H9 (cell line): ENCODE measurements at regions not wholly inside any gene's neighbourhood (a gene's known extent, or its start where the extent isn't known, plus 50 kb on each side); places are given as distances from the start of the nearest gene placed in this dataset.

Experiments used
- DNase-seq: peaks from one replicate; pipeline ENCODE4 v3.0.0-alpha.2; 2017
- H2AFZ ChIP-seq: one replicate; pipeline ENCODE4 v1.6.1; 2013; ENCODE audit warnings: mild to moderate bottlenecking, low read length, control low read depth, moderate library complexity
- H2AK5ac ChIP-seq: 2 replicates; pipeline ENCODE4 v1.6.1; 2013; ENCODE audit warnings: low read length, control low read depth, mixed read lengths; ENCODE audit not compliant: insufficient read length
- H2BK120ac ChIP-seq: one replicate; pipeline ENCODE4 v1.6.1; 2013; ENCODE audit warnings: low read depth, mild to moderate bottlenecking, low read length, control low read depth, inconsistent platforms; ENCODE audit not compliant: poor library complexity, severe bottlenecking
- H2BK12ac ChIP-seq: 2 replicates; pipeline ENCODE4 v1.6.1; 2013; ENCODE audit warnings: low read length, control low read depth, mixed read lengths, low read depth; ENCODE audit not compliant: insufficient read length
- H2BK15ac ChIP-seq: 2 replicates; pipeline ENCODE4 v1.6.1; 2013; ENCODE audit warnings: low read depth, low read length, control low read depth
- H2BK20ac ChIP-seq: one replicate; pipeline ENCODE4 v1.6.1; 2013; ENCODE audit warnings: low read depth, mild to moderate bottlenecking, low read length, control low read depth, inconsistent platforms; ENCODE audit not compliant: poor library complexity, severe bottlenecking
- H2BK5ac ChIP-seq: 2 replicates; pipeline ENCODE4 v1.6.1; 2013; ENCODE audit warnings: low read length, control low read depth, mixed read lengths; ENCODE audit not compliant: insufficient read length
- H3K14ac ChIP-seq: 2 replicates; pipeline ENCODE4 v1.6.1; 2013; ENCODE audit warnings: low read length, control low read depth; ENCODE audit not compliant: insufficient read depth
- H3K18ac ChIP-seq: 2 replicates; pipeline ENCODE4 v1.6.1; 2013; ENCODE audit warnings: low read depth, mild to moderate bottlenecking, mixed read lengths, low read length, control low read depth; ENCODE audit not compliant: insufficient read length
- H3K23ac ChIP-seq: 2 replicates; pipeline ENCODE4 v1.6.1; 2013; ENCODE audit warnings: low read length, control low read depth, mixed read lengths, low read depth; ENCODE audit not compliant: insufficient read length
- H3K23me2 ChIP-seq: 2 replicates; pipeline ENCODE4 v1.6.1; 2013; ENCODE audit warnings: low read depth, mild to moderate bottlenecking, mixed read lengths, low read length, control low read depth; ENCODE audit not compliant: insufficient read length, poor library complexity, severe bottlenecking
- H3K27ac ChIP-seq: 2 replicates; pipeline ENCODE4 v1.5.1; 2013; ENCODE audit warnings: low read length, control low read depth, mixed read lengths, low read depth; ENCODE audit not compliant: insufficient read length
- H3K27me3 ChIP-seq: 2 replicates; pipeline ENCODE4 v1.6.1; 2013; ENCODE audit warnings: low read length, control low read depth, inconsistent platforms; ENCODE audit not compliant: insufficient read depth
- H3K4ac ChIP-seq: 2 replicates; pipeline ENCODE4 v1.6.1; 2013; ENCODE audit warnings: low read depth, mild to moderate bottlenecking, control low read depth, inconsistent platforms, low read length, moderate library complexity
- H3K4me1 ChIP-seq: 2 replicates; pipeline ENCODE4 v1.6.1; 2013; ENCODE audit warnings: low read length, control low read depth, inconsistent platforms; ENCODE audit not compliant: insufficient read depth
- H3K4me2 ChIP-seq: 2 replicates; pipeline ENCODE4 v1.6.1; 2013; ENCODE audit warnings: low read length, control low read depth, mixed read lengths; ENCODE audit not compliant: insufficient read length, insufficient read depth
- H3K56ac ChIP-seq: 2 replicates; pipeline ENCODE4 v1.6.1; 2013; ENCODE audit warnings: low read depth, mild to moderate bottlenecking, mixed read lengths, low read length, control low read depth; ENCODE audit not compliant: insufficient read length
- H3K79me1 ChIP-seq: 2 replicates; pipeline ENCODE4 v1.6.1; 2013; ENCODE audit warnings: low read depth, mild to moderate bottlenecking, moderate library complexity, low read length, control low read depth, inconsistent platforms; ENCODE audit not compliant: insufficient read depth, poor library complexity, severe bottlenecking
- H3K79me2 ChIP-seq: 2 replicates; pipeline ENCODE4 v1.6.1; 2013; ENCODE audit warnings: low read length, control low read depth, inconsistent platforms; ENCODE audit not compliant: insufficient read depth
- H3K9ac ChIP-seq: 2 replicates; pipeline ENCODE4 v1.6.1; 2013; ENCODE audit warnings: low read length, control low read depth, mixed read lengths; ENCODE audit not compliant: insufficient read length; ENCODE audit errors: extremely low read depth
- H3K9me3 ChIP-seq: one replicate; pipeline ENCODE4 v1.6.1; 2013; ENCODE audit warnings: low read depth, low read length, inconsistent platforms; ENCODE audit not compliant: control insufficient read depth
- H3T11ph ChIP-seq: one replicate; pipeline ENCODE4 v1.6.1; 2013; ENCODE audit warnings: mild to moderate bottlenecking, low read length, control low read depth, inconsistent platforms
- H4K20me1 ChIP-seq: one replicate; pipeline ENCODE4 v1.6.1; 2013; ENCODE audit not compliant: control insufficient read depth, insufficient read length, insufficient read depth
- H4K5ac ChIP-seq: 2 replicates; pipeline ENCODE4 v1.6.1; 2013; ENCODE audit warnings: low read depth, mild to moderate bottlenecking, mixed read lengths, low read length, control low read depth; ENCODE audit not compliant: insufficient read length
- H4K8ac ChIP-seq: replicated peaks from 2 replicates; pipeline ENCODE4 v1.6.1; 2013; ENCODE audit warnings: low read length, control low read depth, mixed read lengths, low read depth; ENCODE audit not compliant: insufficient read length
- H4K91ac ChIP-seq: 2 replicates; pipeline ENCODE4 v1.6.1; 2013; ENCODE audit warnings: low read depth, mild to moderate bottlenecking, moderate library complexity, mixed read lengths, low read length, control low read depth; ENCODE audit not compliant: insufficient read length
- H3K27ac Mint-ChIP-seq, 3 experiments: 2 replicates in 2 of 3; 3 replicates in 1 of 3; pipeline ENCODE4 v1.8.0; 2020 to 2021; ENCODE audit warnings: mixed read lengths in 3 of 3, mild to moderate bottlenecking in 1 of 3, moderate library complexity in 1 of 3
- H3K27me3 Mint-ChIP-seq: 2 replicates; pipeline ENCODE4 v1.8.0; 2021; ENCODE audit warnings: low read depth, mild to moderate bottlenecking, moderate library complexity, mixed read lengths
- H3K36me3 Mint-ChIP-seq, 3 experiments: 2 replicates in 2 of 3; 3 replicates in 1 of 3; pipeline ENCODE4 v1.8.0; 2020 to 2021; ENCODE audit warnings: low read depth in 3 of 3, mixed read lengths in 3 of 3; ENCODE audit not compliant: insufficient read depth in 1 of 3
- H3K4me1 Mint-ChIP-seq, 2 experiments: 2 replicates each; pipeline ENCODE4 v1.8.0; 2020; ENCODE audit warnings: mixed read lengths in 2 of 2
- H3K4me3 Mint-ChIP-seq, 2 experiments: 2 replicates in 1 of 2; 3 replicates in 1 of 2; pipeline ENCODE4 v1.8.0; 2020 to 2021; ENCODE audit warnings: mild to moderate bottlenecking in 2 of 2, mixed read lengths in 2 of 2, moderate library complexity in 1 of 2
- H3K9me3 Mint-ChIP-seq, 2 experiments: 2 replicates in 1 of 2; 3 replicates in 1 of 2; pipeline ENCODE4 v1.8.0; 2020; ENCODE audit warnings: mild to moderate bottlenecking in 2 of 2, mixed read lengths in 2 of 2, moderate library complexity in 1 of 2
- WGBS: extraction: QIAGEN DNeasy Blood & Tissue Kit; methylation state at CpG from one replicate; pipeline ENCODE4 v1.1.7; 2013; ENCODE audit warnings: missing lambda C conversion rate, low lambda C conversion rate, mixed read lengths; ENCODE audit not compliant: insufficient read length; ENCODE audit errors: extremely low coverage; 5-methylcytosine and 5-hydroxymethylcytosine counted together
- TF ChIP-seq, protein P1 (sequence below): fragments of 200-600 bp; sonication (generic); conservative IDR thresholded peaks from 3 replicates; pipeline ENCODE4 v1.8.0; 2021; ENCODE audit warnings: antibody characterized with exemption, mild to moderate bottlenecking

DNA sequence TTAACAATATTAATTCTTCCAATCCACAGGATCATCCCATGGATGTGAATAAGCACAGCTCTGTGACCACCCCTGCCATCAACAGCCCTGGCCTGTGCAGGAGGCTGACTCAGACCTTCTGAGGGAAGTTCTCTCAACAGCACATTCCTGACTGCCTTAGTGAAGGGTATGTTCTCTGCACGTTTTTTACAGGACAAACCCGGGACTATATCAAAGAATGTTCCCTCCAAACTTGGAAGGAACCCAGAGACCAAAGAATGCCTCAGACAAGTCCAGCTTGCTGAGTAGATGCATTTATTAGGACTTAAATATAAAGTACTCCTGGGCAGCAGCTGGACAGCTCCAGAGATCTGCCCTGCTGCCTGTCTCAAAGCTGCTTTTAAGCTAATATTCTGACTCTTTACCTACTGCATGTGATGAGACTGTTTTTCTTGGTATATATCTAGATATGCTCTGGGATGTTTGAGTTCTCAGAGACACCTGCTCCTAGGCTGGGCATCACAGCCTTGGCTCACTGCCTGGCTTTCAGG is 1127.8 kb upstream of the PRKX start:
- Histone ChIP-seq H3K23me2 (no peaks in the 10 kb centered on the region), H2BK120ac (no peak overlapping the region), H4K20me1 (no peaks in the 10 kb centered on the region), H3K27ac (no peak overlapping the region), H4K5ac (no peak overlapping the region), H3K79me1 (no peaks in the 10 kb centered on the region), H3K4me1 (no peaks in the 10 kb centered on the region), H3K27me3 (no peaks in the 10 kb centered on the region), H2BK5ac (no peak overlapping the region), H3K9me3 (no peaks in the 10 kb centered on the region), H3K14ac (no peak overlapping the region), H4K8ac (no peak overlapping the region), H3K23ac (no peak overlapping the region), H3K4me2 (no peak overlapping the region), H3K4ac (no peak overlapping the region), H2BK20ac (no peak overlapping the region), H2AFZ (no peak overlapping the region), H2BK15ac (no peak overlapping the region), H3K56ac (no peak overlapping the region), H2BK12ac (no peak overlapping the region), H3K18ac (no peak overlapping the region), H4K91ac (no peak overlapping the region), H2AK5ac (no peak overlapping the region), H3K79me2 (no peaks in the 10 kb centered on the region), H3K9ac (no peak overlapping the region), H3T11ph (no peak overlapping the region)
- peaks cover 5 to 9% of the 10 kb centered on the region in 2 experiments; a peak in 4 of 5 replicates for H3K9me3 Mint-ChIP-seq
- no CpG with 5 or more reads among the region's 2 CpGs for WGBS
- TF ChIP-seq, protein P1, sequence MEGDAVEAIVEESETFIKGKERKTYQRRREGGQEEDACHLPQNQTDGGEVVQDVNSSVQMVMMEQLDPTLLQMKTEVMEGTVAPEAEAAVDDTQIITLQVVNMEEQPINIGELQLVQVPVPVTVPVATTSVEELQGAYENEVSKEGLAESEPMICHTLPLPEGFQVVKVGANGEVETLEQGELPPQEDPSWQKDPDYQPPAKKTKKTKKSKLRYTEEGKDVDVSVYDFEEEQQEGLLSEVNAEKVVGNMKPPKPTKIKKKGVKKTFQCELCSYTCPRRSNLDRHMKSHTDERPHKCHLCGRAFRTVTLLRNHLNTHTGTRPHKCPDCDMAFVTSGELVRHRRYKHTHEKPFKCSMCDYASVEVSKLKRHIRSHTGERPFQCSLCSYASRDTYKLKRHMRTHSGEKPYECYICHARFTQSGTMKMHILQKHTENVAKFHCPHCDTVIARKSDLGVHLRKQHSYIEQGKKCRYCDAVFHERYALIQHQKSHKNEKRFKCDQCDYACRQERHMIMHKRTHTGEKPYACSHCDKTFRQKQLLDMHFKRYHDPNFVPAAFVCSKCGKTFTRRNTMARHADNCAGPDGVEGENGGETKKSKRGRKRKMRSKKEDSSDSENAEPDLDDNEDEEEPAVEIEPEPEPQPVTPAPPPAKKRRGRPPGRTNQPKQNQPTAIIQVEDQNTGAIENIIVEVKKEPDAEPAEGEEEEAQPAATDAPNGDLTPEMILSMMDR: no peak
- 0 out of 4 replicates have a peak, but pooled peaks cover 0 to 2% of the 10 kb centered on the region in 2 experiments for H3K4me1 Mint-ChIP-seq
- H3K27me3 Mint-ChIP-seq: no peaks in the 10 kb centered on the region
- no peak overlapping the region; a peak in 1 of 7 replicates for H3K27ac Mint-ChIP-seq
- no peak overlapping the region for H3K4me3 Mint-ChIP-seq
- DNase-seq: no peak
- no peaks in the 10 kb centered on the region; a peak in 2 of 7 replicates for H3K36me3 Mint-ChIP-seq
